CD1c-positive myeloid dendritic cell (primary cell): ENCODE measurements at regions not wholly inside any gene's neighbourhood (a gene's known extent, or its start where the extent isn't known, plus 50 kb on each side); places are given as distances from the start of the nearest gene placed in this dataset.
"Not testable (repeated sequence)": the region's sequence is repeated elsewhere in the genome, so short reads cannot be mapped to it uniquely, and the experiment has no call there.

ENCODE experiments used
- DNase-seq: peaks from one replicate; pipeline ENCODE4 v3.0.0-alpha.2; 2016; ENCODE audit errors: extremely low spot score

GRCh38 chr7:84738583-84739150 is 448.2 kb downstream of the SEMA3D start:
- DNase-seq: no peak

- DNase-seq: no peak
These were observed 451.2 kb downstream of the SEMA3D start for GRCh38 chr7:84735677-84736076.

- no peak for DNase-seq
These were observed 451.8 kb downstream of the SEMA3D start for GRCh38 chr7:84735011-84735410.

DNA sequence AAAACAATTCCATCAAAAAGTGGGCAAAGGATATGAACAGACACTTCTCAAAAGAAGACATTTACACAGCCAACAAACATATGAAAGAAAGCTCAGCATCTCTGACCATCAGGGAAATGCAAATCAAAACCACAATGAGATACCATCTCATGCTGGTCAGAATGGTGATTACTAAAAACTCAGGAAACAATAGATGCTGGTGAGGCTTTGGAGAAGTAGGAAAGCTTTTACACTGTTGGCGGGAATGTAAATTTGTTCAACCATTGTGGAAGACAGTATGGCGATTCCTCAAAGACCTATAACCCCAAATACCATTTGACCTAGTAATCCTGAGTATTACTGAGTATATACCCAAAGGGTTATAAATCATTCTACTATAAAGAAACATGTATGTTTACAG is 452.9 kb downstream of the SEMA3D start:
- DNase-seq: not testable (repeated sequence)

- not testable (repeated sequence) for DNase-seq
These were observed 456.0 kb downstream of the SEMA3D start for GRCh38 chr7:84730864-84731263.

- DNase-seq: no peak
These were observed 457.6 kb downstream of the SEMA3D start for GRCh38 chr7:84729284-84729683.

GRCh38 chr7:84722734-84723133 is 464.1 kb downstream of the SEMA3D start:
- DNase-seq: no peak

GRCh38 chr7:84722086-84722485 is 464.8 kb downstream of the SEMA3D start:
- no peak for DNase-seq

GRCh38 chr7:84720456-84721097 is 466.3 kb downstream of the SEMA3D start:
- no peak for DNase-seq

- no peak for DNase-seq
These were observed 472.1 kb downstream of the SEMA3D start for GRCh38 chr7:84714765-84715164.

DNA sequence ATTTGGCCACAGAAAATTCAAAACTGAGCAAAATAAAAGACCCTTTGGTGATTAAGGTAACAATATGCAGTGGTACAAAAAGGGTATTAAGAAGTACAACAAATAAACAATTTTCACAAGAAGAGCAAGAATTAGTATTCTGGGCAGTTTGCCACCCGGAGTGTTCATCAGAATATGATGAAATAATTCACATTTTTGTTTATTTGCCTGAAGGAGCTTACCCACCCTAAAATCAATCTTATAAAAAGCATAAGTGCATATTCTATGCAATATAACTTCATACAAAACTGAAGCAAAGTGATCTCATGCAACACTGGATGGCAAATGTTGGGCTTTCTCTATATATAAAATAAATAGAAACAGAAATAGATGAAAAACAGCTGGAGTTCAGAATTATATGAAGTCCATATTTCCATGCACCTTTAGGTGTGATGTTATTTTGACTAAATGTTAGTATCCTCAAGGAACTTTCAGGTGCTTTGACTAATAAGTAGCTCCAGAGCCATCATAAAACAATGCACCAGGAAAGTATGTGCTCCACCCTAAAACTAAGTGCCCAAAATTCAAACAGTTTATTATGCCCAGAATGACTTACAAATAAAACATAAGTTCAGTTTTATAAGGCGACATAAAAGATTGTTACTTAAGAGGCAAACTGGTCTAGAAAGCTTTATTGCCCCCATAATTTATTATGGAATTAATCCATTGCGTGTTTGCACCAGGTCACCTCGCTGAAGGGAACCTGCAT is 474.3 kb downstream of the SEMA3D start:
- DNase-seq: no peak

DNA sequence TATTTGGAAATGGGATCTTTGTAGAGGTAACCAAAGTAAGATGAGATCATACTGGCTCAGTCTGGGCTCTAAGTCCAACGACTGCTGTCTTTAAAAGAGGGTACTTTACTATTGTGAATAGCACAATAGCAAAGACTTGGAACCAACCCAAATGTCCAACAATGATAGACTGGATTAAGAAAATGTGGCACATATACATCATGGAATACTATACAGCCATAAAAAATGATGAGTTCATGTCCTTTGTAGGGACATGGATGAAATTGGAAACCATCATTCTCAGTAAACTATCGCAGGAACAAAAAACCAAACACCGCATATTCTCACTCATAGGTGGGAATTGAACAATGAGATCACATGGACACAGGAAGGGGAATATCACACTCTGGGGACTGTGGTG is 476.3 kb downstream of the SEMA3D start:
- DNase-seq: not testable (repeated sequence)

DNA sequence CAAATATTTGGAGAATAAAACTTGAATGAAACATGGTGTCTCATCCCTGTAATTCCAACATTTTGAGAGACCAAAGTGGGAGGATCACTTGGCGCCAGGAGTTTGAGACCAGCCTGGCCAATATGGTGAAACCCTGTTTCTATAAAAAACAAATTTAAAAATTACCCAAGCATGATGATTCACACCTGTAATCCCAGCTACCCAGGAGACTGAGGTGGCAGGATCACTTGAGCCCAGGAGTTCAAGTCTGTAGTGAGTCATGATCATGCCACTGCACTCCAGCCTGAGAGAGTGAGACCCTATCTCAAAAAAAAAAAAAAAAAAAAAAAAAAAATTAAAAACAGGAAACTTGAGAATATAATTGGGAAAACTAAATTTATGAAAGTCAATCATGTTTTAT is 481.1 kb downstream of the SEMA3D start:
- no peak for DNase-seq

GRCh38 chr7:84705079-84705478 is 481.8 kb downstream of the SEMA3D start:
- DNase-seq: no peak

- DNase-seq: no peak
These were observed 482.5 kb downstream of the SEMA3D start for GRCh38 chr7:84704380-84704779.

DNA sequence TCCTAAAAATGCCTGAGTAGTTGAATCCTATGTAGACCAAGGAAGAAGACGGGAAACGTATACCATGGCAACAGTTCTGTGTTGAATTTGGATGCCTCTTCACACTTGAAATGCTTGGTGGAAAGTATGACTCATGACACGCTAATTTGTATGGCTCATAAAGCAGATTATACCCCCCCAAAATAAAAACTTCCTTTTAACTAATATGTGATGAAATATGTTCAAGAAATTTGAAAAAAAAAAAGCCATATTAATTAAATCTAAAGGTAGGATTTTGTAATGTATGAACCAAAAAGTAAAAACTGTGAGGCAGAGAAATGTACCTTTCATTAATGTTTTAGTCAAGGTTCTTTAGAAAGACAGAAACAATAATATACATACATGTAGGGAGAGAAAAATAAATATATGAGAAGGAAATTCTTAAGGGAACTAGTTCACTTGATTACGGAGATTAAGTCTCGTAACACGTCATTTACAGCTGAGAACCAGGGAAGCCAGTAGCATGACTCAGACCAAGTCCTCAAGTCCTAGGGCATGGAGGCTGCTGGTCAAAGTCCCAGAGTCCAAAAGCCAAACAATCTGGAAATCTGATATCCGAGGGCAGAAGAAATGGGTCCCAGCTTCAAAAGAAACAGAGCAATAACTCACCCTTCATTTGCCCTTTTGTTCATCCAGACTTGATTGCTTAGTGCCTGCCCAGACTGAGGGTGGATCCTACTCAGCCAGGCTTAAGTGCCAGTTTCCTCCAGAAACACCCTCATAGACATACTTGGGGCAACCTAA is 485.1 kb downstream of the SEMA3D start:
- no peak for DNase-seq

GRCh38 chr7:84700563-84701370 is 486.1 kb downstream of the SEMA3D start:
- DNase-seq: no peak

DNA sequence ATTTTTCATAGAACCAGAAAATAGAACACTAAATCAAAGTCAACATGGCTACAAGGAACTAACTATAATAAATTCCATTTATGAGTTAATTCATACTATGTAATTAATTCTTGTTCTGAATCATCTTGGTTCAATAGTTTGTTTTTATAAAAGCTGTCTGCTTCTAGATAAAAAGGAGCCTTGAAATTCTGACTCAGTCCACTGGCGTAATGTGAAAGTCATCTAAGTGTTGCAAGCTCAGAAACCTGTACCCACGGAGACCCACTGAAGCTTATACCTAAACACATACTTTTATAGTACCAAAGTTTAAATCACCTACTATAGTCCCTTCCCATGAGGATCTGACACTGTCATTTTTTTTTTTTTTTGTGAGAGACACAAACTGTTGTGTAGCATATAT is 489.4 kb downstream of the SEMA3D start:
- DNase-seq: no peak

GRCh38 chr7:84693483-84693882 is 493.4 kb downstream of the SEMA3D start:
- no peak for DNase-seq

DNA sequence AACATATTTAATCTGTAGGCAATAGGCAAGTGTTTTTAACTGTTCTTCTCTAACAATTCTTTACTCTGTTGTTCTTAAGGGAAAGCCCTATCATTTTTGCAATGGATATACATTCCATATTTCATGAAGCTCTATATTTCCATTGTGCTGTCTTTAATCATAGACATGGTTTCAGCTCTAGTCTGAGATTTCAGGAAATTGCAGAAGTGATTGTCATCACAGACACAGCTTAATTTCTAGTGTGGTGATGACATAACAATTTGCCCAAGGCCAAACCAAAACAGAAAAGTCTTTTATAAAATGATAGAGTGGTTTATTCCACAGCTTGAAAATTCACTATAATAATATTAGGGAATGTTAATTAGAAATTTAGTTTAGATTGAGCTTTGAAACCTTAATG is 494.1 kb upstream of the SEMA3A start:
- no peak for DNase-seq

DNA sequence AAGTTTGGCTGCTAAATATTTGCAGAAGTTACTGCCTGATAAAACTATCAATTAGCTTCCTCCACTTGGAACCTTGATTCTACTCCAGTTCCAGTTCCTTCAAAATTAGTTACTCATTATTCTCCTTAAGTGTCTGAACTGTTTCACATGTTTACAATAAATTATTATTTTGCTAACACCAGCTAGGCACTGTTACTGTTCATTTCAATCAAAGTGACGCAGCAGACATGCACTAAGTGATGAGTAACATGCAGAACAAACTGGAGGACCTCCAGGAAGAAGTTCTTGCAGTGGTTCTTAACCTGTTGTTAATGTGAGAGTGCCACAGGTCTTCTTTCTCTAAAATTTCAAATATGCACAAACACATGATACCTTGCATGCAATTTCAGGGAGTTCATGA is 491.8 kb upstream of the SEMA3A start:
- DNase-seq: no peak
